GM23338 (cell line): ENCODE measurements at regions not wholly inside any gene's neighbourhood (a gene's known extent, or its start where the extent isn't known, plus 50 kb on each side); places are given as distances from the start of the nearest gene placed in this dataset.

ENCODE experiments used
- ATAC-seq: fragments of 200-7000 bp; cut with Tn5 transposase; 3 replicates; pipeline ENCODE4 v1.9.1; 2020
- DNase-seq: peaks from one replicate; pipeline ENCODE4 v3.0.0-alpha.2; 2015; ENCODE audit warnings: low spot score
- H2AFZ ChIP-seq: fragments of 200-600 bp; sonication (generic); 2 replicates; pipeline ENCODE4 v1.8.0; 2016; ENCODE audit warnings: antibody characterized with exemption, mild to moderate bottlenecking, moderate library complexity
- H3F3A ChIP-seq: fragments of 200-600 bp; sonication (generic); replicated peaks from 2 replicates; pipeline ENCODE4 v1.8.0; 2017; ENCODE audit warnings: antibody characterized with exemption, mixed run types, low read depth
- H3K27ac ChIP-seq: fragments of 200-600 bp; sonication (generic); 2 replicates; pipeline ENCODE4 v1.6.1; 2016; ENCODE audit warnings: low read depth
- H3K27me3 ChIP-seq: fragments of 200-600 bp; sonication (generic); 2 replicates; pipeline ENCODE4 v1.8.0; 2016; ENCODE audit warnings: mild to moderate bottlenecking, mixed run types, moderate library complexity; ENCODE audit not compliant: insufficient read depth
- H3K36me3 ChIP-seq: fragments of 200-600 bp; sonication (generic); 2 replicates; pipeline ENCODE4 v1.8.0; 2016; ENCODE audit warnings: mild to moderate bottlenecking; ENCODE audit not compliant: insufficient read depth
- H3K4me1 ChIP-seq: fragments of 200-600 bp; sonication (generic); 2 replicates; pipeline ENCODE4 v1.8.0; 2016; ENCODE audit warnings: mild to moderate bottlenecking, moderate library complexity; ENCODE audit not compliant: insufficient read depth
- H3K4me2 ChIP-seq: fragments of 200-600 bp; sonication (generic); 2 replicates; pipeline ENCODE4 v1.7.1; 2017; ENCODE audit warnings: mixed run types
- H3K4me3 ChIP-seq: fragments of 200-600 bp; sonication (generic); 2 replicates; pipeline ENCODE4 v1.6.1; 2016; ENCODE audit warnings: mixed run types
- H3K79me2 ChIP-seq: fragments of 200-600 bp; sonication (generic); replicated peaks from 2 replicates; pipeline ENCODE4 v1.8.0; 2017; ENCODE audit warnings: mild to moderate bottlenecking; ENCODE audit not compliant: insufficient read depth
- H3K9me2 ChIP-seq: fragments of 200-600 bp; sonication (generic); 2 replicates; pipeline ENCODE4 v1.8.0; 2017; ENCODE audit not compliant: insufficient read depth
- H4K20me1 ChIP-seq: fragments of 200-600 bp; sonication (generic); replicated peaks from 2 replicates; pipeline ENCODE4 v1.8.0; 2017; ENCODE audit warnings: mild to moderate bottlenecking; ENCODE audit not compliant: insufficient read depth
- H3K27ac Mint-ChIP-seq: 2 replicates; pipeline ENCODE4 v1.8.0; 2020; ENCODE audit warnings: inconsistent platforms, mild to moderate bottlenecking, moderate library complexity, mixed read lengths
- H3K27me3 Mint-ChIP-seq: 3 replicates; pipeline ENCODE4 v1.8.0; 2022; ENCODE audit warnings: low read depth, mild to moderate bottlenecking, moderate library complexity, mixed read lengths, inconsistent platforms; ENCODE audit not compliant: insufficient read depth, poor library complexity
- H3K36me3 Mint-ChIP-seq: 3 replicates; pipeline ENCODE4 v1.8.0; 2021; ENCODE audit warnings: low read depth, mild to moderate bottlenecking, inconsistent platforms, moderate library complexity, mixed read lengths
- H3K4me1 Mint-ChIP-seq: 3 replicates; pipeline ENCODE4 v1.8.0; 2020; ENCODE audit warnings: mild to moderate bottlenecking, inconsistent platforms, mixed read lengths
- H3K4me3 Mint-ChIP-seq: 3 replicates; pipeline ENCODE4 v1.8.0; 2021; ENCODE audit warnings: moderate library complexity, mild to moderate bottlenecking, inconsistent platforms, mixed read lengths
- H3K9me3 Mint-ChIP-seq: 3 replicates; pipeline ENCODE4 v1.8.0; 2020; ENCODE audit warnings: moderate library complexity, mild to moderate bottlenecking, inconsistent platforms, mixed read lengths
- CREB1 ChIP-seq: fragments of 250-450 bp; sonication (Bioruptor Pico); IDR thresholded peaks from 2 replicates; pipeline ENCODE4 v1.5.0; 2020; ENCODE audit warnings: low read depth, mild to moderate bottlenecking, moderate library complexity
- EZH2phosphoT487 ChIP-seq: fragments of 200-600 bp; sonication (generic); IDR thresholded peaks from one replicate; pipeline ENCODE4 v1.8.1; 2018; ENCODE audit warnings: antibody characterized with exemption; ENCODE audit not compliant: unreplicated experiment
- JUNB ChIP-seq: IDR thresholded peaks from one replicate; pipeline ENCODE4 v1.6.1; 2016; ENCODE audit warnings: antibody characterized with exemption; ENCODE audit not compliant: unreplicated experiment
- NANOG ChIP-seq: IDR thresholded peaks from 2 replicates; pipeline ENCODE4 v1.6.1; 2016; ENCODE audit warnings: antibody characterized with exemption, borderline replicate concordance
- POLR2AphosphoS5 ChIP-seq: IDR thresholded peaks from 2 replicates; pipeline ENCODE4 v1.6.1; 2016; ENCODE audit warnings: antibody characterized with exemption, low read depth
- STAT1 ChIP-seq: IDR thresholded peaks from one replicate; pipeline ENCODE4 v1.6.1; 2016; ENCODE audit warnings: antibody characterized with exemption; ENCODE audit not compliant: unreplicated experiment
- ZNF114 ChIP-seq: fragments of 250-450 bp; sonication (Bioruptor Pico); IDR thresholded peaks from 2 replicates; pipeline ENCODE4 v1.5.0; 2020; ENCODE audit warnings: mild to moderate bottlenecking, moderate library complexity
- ZNF331 ChIP-seq: fragments of 250-450 bp; sonication (Bioruptor Pico); IDR thresholded peaks from 2 replicates; pipeline ENCODE4 v1.5.0; 2020; ENCODE audit warnings: low read depth, mild to moderate bottlenecking, moderate library complexity
- TF ChIP-seq, protein P1 (sequence below), 2 experiments: fragments of 200-600 bp in 1 of 2; sonication (generic) in 1 of 2; conservative IDR thresholded peaks; 2 replicates each; pipeline versions ENCODE4 v1.5.1 to v1.6.1; 2016 to 2017; ENCODE audit warnings: antibody characterized with exemption in 2 of 2, low read depth in 2 of 2, mild to moderate bottlenecking in 2 of 2, moderate library complexity in 1 of 2
- TF ChIP-seq, protein P2 (sequence below): IDR thresholded peaks from 2 replicates; pipeline ENCODE4 v1.6.1; 2016; ENCODE audit warnings: antibody characterized with exemption
- TF ChIP-seq, protein P3 (sequence below): fragments of 250-450 bp; sonication (Bioruptor Pico); IDR thresholded peaks from 2 replicates; pipeline ENCODE4 v1.5.0; 2020; ENCODE audit warnings: mild to moderate bottlenecking, moderate library complexity
- TF ChIP-seq, protein P4 (sequence below): IDR thresholded peaks from one replicate; pipeline ENCODE4 v1.6.1; 2018; ENCODE audit warnings: antibody characterized with exemption; ENCODE audit not compliant: unreplicated experiment

DNA sequence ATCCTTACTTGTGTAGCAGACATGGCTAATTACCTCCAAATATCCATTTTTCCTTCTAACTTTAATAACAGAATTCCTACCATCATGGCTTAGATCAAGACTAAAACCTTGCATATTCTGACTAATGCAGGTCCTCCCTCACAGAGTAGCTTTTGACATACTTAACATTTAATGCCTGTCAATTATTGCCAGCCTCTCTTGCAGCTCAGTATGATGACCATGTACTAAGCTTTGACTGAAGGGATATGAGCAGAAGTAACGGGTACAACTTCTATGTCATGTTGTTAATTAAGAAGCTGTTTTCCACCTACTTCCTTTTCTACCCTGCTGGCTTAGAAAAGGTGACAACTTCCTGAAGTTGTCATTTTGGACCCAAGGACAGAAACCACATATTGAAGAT lies 533.4 kb downstream of the PSAT1 start:
- H3K27ac Mint-ChIP-seq, result no peak overlapping the region
- H3K4me1 Mint-ChIP-seq, result no peaks in the 10 kb centered on the region
- H4K20me1 ChIP-seq, result no peaks in the 10 kb centered on the region
- no peak overlapping the region for H3K4me2 ChIP-seq
- H3K4me3 Mint-ChIP-seq, result no peak overlapping the region
- H3K4me1 ChIP-seq, result no peaks in the 10 kb centered on the region
- H3K27me3 ChIP-seq, result no peaks in the 10 kb centered on the region
- H3K4me3 ChIP-seq, result no peak overlapping the region
- no peak for ATAC-seq
- H3K36me3 Mint-ChIP-seq, result no peaks in the 10 kb centered on the region
- H3K9me2 ChIP-seq, result no peaks in the 10 kb centered on the region
- no peak for DNase-seq
- H3K79me2 ChIP-seq, result no peaks in the 10 kb centered on the region
- H3K27me3 Mint-ChIP-seq, result no peaks in the 10 kb centered on the region
- no peaks in the 10 kb centered on the region for H3F3A ChIP-seq
- no peak overlapping the region for H3K27ac ChIP-seq
- H2AFZ ChIP-seq, result no peak overlapping the region
- TF ChIP-seq CREB1 (no peak), JUNB (no peak), ZNF114 (CRISPR knock-in tag) (no peak), POLR2AphosphoS5 (no peak), NANOG (no peak), STAT1 (no peak), ZNF331 (CRISPR knock-in tag) (no peak), EZH2phosphoT487 (no peak)
- TF ChIP-seq, protein P1, sequence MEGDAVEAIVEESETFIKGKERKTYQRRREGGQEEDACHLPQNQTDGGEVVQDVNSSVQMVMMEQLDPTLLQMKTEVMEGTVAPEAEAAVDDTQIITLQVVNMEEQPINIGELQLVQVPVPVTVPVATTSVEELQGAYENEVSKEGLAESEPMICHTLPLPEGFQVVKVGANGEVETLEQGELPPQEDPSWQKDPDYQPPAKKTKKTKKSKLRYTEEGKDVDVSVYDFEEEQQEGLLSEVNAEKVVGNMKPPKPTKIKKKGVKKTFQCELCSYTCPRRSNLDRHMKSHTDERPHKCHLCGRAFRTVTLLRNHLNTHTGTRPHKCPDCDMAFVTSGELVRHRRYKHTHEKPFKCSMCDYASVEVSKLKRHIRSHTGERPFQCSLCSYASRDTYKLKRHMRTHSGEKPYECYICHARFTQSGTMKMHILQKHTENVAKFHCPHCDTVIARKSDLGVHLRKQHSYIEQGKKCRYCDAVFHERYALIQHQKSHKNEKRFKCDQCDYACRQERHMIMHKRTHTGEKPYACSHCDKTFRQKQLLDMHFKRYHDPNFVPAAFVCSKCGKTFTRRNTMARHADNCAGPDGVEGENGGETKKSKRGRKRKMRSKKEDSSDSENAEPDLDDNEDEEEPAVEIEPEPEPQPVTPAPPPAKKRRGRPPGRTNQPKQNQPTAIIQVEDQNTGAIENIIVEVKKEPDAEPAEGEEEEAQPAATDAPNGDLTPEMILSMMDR (conservative IDR thresholded peaks at IDR 0.05; ENCODE audit: low read depth in 2 of 2), result no peak
- TF ChIP-seq, protein P2, sequence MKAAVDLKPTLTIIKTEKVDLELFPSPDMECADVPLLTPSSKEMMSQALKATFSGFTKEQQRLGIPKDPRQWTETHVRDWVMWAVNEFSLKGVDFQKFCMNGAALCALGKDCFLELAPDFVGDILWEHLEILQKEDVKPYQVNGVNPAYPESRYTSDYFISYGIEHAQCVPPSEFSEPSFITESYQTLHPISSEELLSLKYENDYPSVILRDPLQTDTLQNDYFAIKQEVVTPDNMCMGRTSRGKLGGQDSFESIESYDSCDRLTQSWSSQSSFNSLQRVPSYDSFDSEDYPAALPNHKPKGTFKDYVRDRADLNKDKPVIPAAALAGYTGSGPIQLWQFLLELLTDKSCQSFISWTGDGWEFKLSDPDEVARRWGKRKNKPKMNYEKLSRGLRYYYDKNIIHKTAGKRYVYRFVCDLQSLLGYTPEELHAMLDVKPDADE, result no peak
- TF ChIP-seq, protein P3, sequence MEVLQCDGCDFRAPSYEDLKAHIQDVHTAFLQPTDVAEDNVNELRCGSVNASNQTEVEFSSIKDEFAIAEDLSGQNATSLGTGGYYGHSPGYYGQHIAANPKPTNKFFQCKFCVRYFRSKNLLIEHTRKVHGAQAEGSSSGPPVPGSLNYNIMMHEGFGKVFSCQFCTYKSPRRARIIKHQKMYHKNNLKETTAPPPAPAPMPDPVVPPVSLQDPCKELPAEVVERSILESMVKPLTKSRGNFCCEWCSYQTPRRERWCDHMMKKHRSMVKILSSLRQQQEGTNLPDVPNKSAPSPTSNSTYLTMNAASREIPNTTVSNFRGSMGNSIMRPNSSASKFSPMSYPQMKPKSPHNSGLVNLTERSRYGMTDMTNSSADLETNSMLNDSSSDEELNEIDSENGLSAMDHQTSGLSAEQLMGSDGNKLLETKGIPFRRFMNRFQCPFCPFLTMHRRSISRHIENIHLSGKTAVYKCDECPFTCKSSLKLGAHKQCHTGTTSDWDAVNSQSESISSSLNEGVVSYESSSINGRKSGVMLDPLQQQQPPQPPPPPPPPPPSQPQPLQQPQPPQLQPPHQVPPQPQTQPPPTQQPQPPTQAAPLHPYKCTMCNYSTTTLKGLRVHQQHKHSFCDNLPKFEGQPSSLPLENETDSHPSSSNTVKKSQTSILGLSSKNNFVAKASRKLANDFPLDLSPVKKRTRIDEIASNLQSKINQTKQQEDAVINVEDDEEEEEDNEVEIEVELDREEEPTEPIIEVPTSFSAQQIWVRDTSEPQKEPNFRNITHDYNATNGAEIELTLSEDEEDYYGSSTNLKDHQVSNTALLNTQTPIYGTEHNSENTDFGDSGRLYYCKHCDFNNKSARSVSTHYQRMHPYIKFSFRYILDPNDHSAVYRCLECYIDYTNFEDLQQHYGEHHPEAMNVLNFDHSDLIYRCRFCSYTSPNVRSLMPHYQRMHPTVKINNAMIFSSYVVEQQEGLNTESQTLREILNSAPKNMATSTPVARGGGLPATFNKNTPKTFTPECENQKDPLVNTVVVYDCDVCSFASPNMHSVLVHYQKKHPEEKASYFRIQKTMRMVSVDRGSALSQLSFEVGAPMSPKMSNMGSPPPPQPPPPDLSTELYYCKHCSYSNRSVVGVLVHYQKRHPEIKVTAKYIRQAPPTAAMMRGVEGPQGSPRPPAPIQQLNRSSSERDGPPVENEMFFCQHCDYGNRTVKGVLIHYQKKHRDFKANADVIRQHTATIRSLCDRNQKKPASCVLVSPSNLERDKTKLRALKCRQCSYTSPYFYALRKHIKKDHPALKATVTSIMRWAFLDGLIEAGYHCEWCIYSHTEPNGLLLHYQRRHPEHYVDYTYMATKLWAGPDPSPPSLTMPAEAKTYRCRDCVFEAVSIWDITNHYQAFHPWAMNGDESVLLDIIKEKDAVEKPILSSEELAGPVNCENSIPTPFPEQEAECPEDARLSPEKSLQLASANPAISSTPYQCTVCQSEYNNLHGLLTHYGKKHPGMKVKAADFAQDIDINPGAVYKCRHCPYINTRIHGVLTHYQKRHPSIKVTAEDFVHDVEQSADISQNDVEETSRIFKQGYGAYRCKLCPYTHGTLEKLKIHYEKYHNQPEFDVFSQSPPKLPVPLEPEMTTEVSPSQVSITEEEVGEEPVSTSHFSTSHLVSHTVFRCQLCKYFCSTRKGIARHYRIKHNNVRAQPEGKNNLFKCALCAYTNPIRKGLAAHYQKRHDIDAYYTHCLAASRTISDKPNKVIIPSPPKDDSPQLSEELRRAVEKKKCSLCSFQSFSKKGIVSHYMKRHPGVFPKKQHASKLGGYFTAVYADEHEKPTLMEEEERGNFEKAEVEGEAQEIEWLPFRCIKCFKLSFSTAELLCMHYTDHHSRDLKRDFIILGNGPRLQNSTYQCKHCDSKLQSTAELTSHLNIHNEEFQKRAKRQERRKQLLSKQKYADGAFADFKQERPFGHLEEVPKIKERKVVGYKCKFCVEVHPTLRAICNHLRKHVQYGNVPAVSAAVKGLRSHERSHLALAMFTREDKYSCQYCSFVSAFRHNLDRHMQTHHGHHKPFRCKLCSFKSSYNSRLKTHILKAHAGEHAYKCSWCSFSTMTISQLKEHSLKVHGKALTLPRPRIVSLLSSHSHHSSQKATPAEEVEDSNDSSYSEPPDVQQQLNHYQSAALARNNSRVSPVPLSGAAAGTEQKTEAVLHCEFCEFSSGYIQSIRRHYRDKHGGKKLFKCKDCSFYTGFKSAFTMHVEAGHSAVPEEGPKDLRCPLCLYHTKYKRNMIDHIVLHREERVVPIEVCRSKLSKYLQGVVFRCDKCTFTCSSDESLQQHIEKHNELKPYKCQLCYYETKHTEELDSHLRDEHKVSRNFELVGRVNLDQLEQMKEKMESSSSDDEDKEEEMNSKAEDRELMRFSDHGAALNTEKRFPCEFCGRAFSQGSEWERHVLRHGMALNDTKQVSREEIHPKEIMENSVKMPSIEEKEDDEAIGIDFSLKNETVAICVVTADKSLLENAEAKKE (CRISPR knock-in tag), result no peak
- TF ChIP-seq, protein P4, sequence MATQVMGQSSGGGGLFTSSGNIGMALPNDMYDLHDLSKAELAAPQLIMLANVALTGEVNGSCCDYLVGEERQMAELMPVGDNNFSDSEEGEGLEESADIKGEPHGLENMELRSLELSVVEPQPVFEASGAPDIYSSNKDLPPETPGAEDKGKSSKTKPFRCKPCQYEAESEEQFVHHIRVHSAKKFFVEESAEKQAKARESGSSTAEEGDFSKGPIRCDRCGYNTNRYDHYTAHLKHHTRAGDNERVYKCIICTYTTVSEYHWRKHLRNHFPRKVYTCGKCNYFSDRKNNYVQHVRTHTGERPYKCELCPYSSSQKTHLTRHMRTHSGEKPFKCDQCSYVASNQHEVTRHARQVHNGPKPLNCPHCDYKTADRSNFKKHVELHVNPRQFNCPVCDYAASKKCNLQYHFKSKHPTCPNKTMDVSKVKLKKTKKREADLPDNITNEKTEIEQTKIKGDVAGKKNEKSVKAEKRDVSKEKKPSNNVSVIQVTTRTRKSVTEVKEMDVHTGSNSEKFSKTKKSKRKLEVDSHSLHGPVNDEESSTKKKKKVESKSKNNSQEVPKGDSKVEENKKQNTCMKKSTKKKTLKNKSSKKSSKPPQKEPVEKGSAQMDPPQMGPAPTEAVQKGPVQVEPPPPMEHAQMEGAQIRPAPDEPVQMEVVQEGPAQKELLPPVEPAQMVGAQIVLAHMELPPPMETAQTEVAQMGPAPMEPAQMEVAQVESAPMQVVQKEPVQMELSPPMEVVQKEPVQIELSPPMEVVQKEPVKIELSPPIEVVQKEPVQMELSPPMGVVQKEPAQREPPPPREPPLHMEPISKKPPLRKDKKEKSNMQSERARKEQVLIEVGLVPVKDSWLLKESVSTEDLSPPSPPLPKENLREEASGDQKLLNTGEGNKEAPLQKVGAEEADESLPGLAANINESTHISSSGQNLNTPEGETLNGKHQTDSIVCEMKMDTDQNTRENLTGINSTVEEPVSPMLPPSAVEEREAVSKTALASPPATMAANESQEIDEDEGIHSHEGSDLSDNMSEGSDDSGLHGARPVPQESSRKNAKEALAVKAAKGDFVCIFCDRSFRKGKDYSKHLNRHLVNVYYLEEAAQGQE, result no peak
- H3K9me3 Mint-ChIP-seq, result no peaks in the 10 kb centered on the region; the same call in 2 of the 3 replicates
- H3K36me3 ChIP-seq, result no peaks in the 10 kb centered on the region
